Mucosa of descending colon (tissue), 3 donors: ENCODE measurements at regions not wholly inside any gene's neighbourhood (a gene's known extent, or its start where the extent isn't known, plus 50 kb on each side); places are given as distances from the start of the nearest gene placed in this dataset.

Experiments used
- ATAC-seq: fragments of 200-7000 bp; cut with Tn5 transposase; one replicate; pipeline ENCODE4 v1.9.1; 2020; ENCODE audit warnings: mild to moderate bottlenecking, moderate library complexity
- DNase-seq, 3 donors: peaks; one replicate each; pipeline ENCODE4 v3.0.0-alpha.2; 2020
- H3K36me3 ChIP-seq: fragments of 200-600 bp; one replicate; pipeline ENCODE4 v1.8.0; 2021; ENCODE audit warnings: low read depth, mild to moderate bottlenecking
- H3K4me1 ChIP-seq: fragments of 200-600 bp; one replicate; pipeline ENCODE4 v1.8.0; 2021; ENCODE audit warnings: low read depth, mild to moderate bottlenecking
- H3K4me3 ChIP-seq: fragments of 200-600 bp; one replicate; pipeline ENCODE4 v1.8.0; 2021; ENCODE audit warnings: mild to moderate bottlenecking
- H3K9me3 ChIP-seq: fragments of 200-600 bp; one replicate; pipeline ENCODE4 v1.8.0; 2021; ENCODE audit warnings: mild to moderate bottlenecking
- intact Hi-C, 2 donors: fragments of 100-400 bp; cut with DNase I in 1 of 2; cut with micrococcal nuclease in 1 of 2; formaldehyde crosslinking; loops; one replicate each; pipeline versions ENCODE4 v1.11.0 to v1.11.1; 2022; cut with DNase I, micrococcal nuclease
- TF ChIP-seq, protein P1 (sequence below): fragments of 200-600 bp; IDR thresholded peaks from one replicate; pipeline ENCODE4 v1.8.0; 2022; ENCODE audit warnings: antibody characterized with exemption, mild to moderate bottlenecking
- donor health status: DM: no; HTN: no; CAD: no; lungs with moderate emphysema.
- donor health status: DM: no; HTN: no; CAD: no.
- donor health status: DM: no; HTN: yes; CAD: no.

DNA sequence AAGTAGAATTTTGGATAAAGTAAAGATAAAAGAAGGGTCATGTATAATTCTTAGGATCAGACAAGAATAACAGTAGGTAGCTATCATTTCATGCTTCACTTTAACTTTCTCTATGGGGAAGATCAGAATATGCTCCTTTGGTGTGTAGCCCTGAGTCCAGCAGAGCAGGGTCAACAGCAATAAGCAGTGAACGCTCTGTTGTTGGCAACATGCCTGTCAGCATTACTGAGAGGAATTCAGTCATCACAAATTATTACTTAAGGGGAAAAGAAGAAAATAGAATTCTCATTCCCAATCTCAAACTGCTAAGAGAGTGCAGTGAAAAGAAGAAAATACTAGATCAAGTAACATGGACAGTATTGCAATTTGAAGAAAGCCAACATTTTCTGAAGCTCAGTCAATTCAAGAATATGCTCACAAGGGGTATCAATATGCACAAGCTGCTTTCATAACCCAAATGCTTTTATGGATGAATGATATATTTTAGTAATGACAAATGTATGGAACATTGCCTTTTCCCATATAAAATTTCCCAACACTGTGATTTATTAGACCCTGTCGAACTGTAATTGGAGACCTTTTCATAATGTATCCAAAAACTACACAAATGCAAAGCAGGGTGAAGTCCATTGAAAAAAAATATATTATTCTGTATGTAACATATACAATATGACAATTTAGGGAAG is 1359.4 kb downstream of the EFNA5 start:
- TF ChIP-seq, protein P1, sequence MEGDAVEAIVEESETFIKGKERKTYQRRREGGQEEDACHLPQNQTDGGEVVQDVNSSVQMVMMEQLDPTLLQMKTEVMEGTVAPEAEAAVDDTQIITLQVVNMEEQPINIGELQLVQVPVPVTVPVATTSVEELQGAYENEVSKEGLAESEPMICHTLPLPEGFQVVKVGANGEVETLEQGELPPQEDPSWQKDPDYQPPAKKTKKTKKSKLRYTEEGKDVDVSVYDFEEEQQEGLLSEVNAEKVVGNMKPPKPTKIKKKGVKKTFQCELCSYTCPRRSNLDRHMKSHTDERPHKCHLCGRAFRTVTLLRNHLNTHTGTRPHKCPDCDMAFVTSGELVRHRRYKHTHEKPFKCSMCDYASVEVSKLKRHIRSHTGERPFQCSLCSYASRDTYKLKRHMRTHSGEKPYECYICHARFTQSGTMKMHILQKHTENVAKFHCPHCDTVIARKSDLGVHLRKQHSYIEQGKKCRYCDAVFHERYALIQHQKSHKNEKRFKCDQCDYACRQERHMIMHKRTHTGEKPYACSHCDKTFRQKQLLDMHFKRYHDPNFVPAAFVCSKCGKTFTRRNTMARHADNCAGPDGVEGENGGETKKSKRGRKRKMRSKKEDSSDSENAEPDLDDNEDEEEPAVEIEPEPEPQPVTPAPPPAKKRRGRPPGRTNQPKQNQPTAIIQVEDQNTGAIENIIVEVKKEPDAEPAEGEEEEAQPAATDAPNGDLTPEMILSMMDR, result no peak
- intact Hi-C loops, result no loop called here
- ATAC-seq, result no peak
- Histone ChIP-seq H3K4me3 (no peak overlapping the region), H3K36me3 (no peaks in the 10 kb centered on the region), H3K9me3 (no peaks in the 10 kb centered on the region), H3K4me1 (no peaks in the 10 kb centered on the region)
- DNase-seq, result no peak

DNA sequence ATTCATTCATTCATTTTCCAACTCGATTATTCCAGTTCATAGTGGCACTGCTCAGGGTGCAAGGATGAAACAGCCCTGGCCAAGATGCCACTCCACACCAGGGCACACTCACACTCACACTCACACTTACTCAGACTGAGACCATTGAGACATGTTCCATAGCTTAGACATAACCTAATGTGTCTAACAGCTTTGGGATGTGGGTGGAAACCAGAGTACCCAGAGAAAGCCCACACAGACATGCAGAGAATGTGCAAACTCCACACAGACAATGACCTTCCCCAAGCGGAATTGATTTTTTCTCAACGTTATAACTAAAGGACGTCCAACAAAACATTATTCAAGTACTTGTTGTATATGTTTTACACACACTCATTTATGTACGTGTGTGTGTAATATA is 1363.5 kb downstream of the EFNA5 start:
- intact Hi-C loops, result no loop called here
- H3K4me1 ChIP-seq, result no peaks in the 10 kb centered on the region
- no peaks in the 10 kb centered on the region for H3K9me3 ChIP-seq
- ATAC-seq, result no peak
- no peak overlapping the region for H3K4me3 ChIP-seq
- H3K36me3 ChIP-seq, result no peaks in the 10 kb centered on the region
- TF ChIP-seq, protein P1, result no peak
- DNase-seq, result no peak

DNA sequence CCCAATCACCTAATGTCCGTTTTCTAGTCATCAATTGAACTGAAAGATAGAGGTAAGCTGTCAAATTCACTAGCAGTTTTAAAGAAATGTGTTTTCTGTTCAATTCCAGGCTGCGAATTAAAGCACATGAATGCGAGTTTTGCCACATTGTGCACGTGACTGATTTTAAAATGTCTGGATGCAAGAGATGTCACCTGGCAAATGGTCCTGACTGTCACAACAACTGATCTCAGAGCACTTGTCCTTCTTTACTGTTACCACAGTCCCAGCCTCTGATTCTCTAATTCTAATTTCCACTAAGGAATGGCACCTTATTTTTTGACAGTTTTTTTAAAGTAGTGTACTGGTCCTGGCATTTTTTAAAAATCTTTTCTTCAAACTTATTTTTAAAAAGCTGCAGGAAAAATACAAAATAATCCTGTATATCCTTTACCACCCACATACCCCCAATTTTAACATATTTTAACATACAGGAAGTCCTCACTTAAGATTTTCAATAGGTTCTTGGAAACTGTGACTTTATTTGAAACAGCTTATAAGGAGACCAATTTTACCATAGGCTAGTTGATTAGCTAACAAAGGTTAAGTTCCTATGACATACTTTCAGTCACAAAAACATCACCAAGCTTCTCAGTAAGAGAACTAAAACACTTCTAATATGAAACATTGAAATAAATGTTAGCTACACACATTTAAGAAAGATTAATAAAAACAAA is 1364.3 kb downstream of the EFNA5 start:
- Histone ChIP-seq H3K9me3 (no peaks in the 10 kb centered on the region), H3K4me3 (no peak overlapping the region), H3K36me3 (no peaks in the 10 kb centered on the region), H3K4me1 (no peaks in the 10 kb centered on the region)
- intact Hi-C loops, result no loop called here
- TF ChIP-seq, protein P1, result no peak
- DNase-seq (no peak), ATAC-seq (no peak)

DNA sequence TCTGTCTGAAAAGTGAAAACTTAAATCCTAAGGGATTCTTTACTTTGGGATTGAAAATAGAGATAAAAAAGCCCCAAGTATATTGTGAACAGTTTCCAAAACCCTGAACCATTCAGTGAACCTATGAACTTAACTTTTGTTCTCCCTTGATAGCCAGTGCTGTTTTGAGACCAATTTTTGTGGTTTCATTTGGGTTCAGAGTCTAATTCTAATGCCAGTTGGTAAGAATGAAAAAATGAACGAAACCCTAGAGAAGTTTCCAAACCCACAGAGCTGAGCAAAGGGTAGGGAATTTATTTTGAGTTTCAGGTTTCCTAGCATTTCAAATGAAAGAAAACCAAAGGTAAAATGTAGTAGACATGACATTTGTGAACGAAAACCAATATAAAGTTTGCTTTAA is 1366.8 kb downstream of the EFNA5 start:
- intact Hi-C loops, result no loop called here
- DNase-seq, result no peak

DNA sequence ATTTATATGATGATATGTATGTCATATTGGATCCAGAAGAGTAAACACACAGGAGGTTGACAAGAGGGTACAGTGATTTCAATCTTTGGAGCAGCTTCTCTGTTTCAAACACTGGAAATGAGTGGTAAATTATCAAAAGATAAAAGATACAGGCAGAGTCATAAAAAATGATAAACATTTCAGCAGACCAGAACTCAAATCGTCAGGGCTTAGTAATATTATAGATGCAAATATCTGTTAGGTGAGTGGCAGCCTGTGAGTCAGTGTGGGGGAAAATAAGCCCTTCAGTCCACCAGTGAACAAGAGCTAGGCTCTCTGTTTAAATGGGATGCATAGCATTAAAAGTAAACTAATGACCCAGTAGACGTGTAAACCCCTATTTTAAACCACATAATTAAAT is 1378.1 kb downstream of the EFNA5 start:
- no peak for DNase-seq
- ATAC-seq, result no peak
- TF ChIP-seq, protein P1, result no peak
- Histone ChIP-seq H3K4me1 (no peaks in the 10 kb centered on the region), H3K4me3 (no peak overlapping the region), H3K9me3 (no peaks in the 10 kb centered on the region), H3K36me3 (no peaks in the 10 kb centered on the region)
- intact Hi-C loops, result no loop called here

More for the DNA sequence above, 1366.8 kb downstream of the EFNA5 start:
- no peak overlapping the region for H3K4me3 ChIP-seq
- ATAC-seq, result no peak
- H3K9me3 ChIP-seq, result no peaks in the 10 kb centered on the region
- H3K4me1 ChIP-seq, result no peaks in the 10 kb centered on the region
- H3K36me3 ChIP-seq, result no peaks in the 10 kb centered on the region
- TF ChIP-seq, protein P1, result no peak
